ENCODE measurements at regions not wholly inside any gene's neighbourhood (a gene's known extent, or its start where the extent isn't known, plus 50 kb on each side); places are given as distances from the start of the nearest gene placed in this dataset.
"Not testable (repeated sequence)": the region's sequence is repeated elsewhere in the genome, so short reads cannot be mapped to it uniquely, and the experiment has no call there.

DNA sequence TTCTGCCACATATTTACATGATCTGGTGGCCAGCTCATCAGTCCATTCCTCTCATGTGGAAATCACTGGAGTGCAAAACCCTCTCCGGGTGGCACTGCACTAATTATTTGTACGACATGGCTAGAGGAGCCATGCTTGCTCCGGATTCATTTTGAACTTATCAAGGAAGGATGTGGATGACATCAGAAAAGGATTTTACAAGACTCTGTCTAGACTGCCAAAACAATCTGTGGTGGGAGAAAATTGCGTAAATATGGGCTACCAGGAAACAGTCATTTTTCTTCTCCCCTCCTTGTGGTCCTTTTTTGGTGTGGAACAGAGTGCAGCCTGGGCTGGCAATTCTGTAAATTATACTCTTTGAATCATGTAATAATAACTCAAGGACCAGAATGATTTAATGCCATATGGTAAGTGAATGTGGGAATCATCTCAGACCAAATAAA, 123.4 kb upstream of the IFNE start:
- DNase-seq = peak; percentile 83

DNA sequence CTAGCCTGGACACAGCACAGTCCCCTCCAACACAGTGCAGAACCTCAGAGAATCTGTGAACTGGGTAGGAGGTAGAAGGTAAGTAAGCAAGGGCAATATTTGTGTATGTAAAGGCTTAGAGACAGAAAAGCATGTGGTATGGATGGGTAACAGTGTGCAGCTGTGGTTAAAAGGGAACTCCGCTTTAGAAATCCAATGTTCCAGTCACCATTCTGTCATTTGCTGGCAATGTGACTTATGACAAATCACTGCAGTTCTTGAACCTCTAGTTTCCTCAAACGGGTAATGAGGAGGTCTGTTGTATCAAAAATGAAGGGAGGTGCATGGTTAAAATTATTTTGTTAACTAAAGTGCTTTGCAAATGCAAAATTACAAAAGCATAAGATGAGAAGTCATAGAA, 125.5 kb upstream of the IFNE start:
- DNase-seq = no peak

DNA sequence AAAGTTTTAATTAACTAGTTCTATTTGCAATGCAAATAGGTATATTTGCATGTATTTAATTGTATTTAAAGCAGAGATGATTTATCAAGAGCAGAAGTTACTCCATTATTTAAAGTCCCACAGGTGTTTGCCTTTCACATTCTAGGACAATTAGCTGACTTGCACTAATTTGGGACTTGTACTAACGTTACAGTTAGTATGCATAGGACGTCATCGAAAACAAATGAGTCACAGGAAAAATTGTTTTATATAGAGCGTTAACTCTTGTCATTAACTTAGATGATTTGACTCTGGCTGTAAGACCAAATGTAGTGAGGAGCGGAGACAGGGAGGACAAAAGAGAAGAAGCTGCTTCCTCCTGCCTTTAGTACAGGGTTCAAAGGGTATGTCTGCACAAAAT, 126.1 kb upstream of the IFNE start:
- no peak for DNase-seq

DNA sequence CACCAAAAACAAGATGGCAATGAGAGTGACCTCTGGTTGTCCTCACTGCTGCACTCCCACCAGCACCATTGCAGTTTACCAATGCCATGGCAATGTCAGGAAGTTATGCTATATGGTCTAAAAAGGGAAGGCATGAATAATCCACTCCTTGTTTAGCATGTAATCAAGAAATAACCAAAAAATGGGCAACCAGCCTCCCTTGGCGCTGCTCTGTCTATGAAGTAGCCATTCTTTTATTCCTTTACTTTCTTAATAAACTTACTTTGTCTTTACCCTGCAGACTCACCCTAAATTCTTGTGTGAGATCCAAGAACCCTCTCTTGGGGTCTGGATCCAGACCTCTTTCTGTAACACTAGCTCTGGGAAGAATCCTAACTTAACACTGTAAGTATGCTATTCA, 127.4 kb upstream of the IFNE start:
- no peak for DNase-seq

DNA sequence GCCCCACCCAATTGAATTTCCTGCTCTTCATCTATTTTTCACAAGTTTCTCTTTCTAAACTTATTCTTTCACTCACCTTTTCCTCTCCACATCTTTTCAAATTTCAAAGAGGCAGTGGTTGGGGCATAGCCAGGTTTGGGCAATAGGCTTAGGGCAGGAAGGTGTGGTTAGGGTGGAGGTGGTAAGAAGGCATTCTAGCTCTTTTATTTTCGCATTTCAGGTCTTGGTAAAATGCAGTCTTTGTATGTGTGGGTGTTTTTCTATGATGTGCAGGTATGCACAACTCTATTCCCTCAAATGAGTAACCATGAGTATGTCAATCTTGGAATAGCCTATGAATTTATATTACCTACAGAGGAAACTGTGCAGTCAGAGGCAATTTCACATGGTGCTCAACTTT, 129.8 kb upstream of the IFNE start:
- no peak for DNase-seq

DNA sequence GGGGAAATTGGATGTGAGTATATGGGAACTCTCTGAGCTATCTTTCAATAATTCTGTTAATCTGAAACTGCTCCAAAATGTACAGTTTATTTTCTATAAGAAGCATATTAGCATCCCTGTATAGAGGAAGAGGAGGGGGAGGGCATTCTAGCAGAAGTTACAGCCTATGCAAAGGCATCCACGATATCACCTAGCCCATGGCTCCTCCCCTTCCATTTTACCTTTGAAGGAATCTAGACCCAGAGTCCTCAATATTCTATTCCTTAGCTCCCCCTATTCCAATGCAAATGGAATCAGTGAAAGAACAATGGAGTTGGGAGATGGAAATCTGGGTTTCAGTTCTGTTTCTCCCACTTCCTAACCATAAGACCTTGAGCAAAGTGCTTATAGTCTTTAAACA, 132.9 kb upstream of the IFNE start:
- no peak for DNase-seq

DNA sequence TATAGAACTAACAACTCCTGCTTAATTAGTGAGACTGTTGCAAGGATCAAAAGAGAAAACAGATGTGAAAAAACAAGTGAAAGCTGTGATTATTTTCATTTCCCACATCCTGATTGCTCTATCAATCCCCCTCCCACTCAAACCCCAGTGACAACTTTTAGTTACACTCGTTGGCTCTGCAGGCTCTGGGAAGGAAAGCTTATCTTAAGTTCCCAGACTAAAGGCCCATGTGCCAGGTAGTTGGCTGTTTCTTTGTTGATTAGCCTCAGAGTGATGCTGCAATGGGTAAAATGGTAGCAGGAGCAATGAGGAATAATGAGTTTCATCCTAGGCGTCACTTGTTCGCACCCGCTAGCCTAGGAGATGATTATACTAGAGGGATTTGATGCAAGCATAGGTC, 133.3 kb upstream of the IFNE start:
- no peak for DNase-seq

DNA sequence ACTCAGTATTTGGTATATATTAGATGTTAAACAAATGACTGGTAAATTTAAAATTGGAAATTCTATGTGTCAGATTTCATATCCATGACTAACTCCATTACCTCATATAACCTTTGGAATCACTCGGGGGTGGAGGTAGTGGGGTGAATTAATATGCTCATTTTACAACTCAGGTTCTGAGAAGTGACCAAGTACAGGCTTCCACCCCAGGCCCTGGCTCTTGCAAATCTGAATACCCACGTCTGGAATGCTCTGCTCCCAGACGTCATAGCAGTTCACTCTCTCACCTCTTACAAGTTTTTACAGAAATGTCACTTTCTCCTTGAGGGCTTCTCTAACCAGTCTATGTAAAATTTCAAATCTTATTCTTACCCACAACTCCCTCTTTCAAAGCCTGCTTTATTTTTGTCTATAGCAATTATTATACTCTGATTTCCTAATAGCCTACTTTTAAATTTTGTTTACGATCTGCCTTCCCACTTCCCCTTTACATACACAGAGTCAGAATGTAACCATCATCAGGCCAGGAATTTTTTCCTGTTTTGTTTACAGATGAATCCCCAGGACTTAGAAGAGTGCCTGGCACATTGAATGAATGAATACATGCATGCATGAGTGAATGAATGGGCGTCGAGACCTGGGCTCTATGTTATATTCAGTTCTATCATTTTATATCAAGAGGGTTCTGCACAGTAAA, 134.1 kb upstream of the IFNE start:
- DNase-seq = peak; percentile 83

DNA sequence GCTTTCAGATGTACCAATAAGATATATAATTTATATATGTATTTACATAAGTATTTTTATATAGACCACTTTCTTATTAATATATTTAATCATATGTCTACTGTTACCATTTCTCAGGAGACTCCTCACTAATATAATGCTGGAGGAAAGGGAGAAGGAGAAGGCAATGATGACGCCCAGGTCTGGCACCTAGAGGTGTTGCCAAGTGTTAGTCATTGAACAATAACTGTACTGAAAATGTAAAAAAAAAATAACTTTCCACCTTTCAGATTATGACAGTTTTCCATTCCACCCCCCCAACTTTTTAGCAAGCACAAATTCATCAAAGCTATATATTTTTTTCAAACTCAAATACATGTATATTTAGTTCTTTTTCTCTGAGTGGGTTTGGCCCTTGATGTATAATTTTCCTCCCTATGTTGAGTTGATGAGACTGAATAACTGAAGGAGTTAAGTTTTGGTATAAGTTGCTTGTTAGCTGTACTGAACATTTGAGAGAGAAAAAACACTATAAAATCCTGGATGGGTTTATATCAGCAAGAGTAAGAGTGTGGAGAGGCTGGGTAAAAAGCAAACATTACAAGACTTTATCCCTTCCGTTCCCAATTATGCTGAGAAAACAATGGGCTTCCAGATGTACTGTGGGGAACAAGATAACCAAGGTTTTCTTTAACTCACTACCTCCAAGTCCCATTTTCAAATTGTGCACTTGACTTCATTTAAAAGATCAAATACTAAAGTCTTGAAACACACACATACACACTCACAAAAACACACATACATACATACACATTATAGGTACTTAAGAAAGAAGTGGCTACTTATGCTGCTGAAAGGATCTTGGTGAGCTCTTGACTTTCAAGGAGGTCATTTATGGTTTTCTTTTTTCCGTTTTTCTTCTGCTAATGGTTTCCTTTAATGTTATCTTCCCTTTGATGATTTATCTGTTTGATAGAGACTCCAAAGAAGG, 142.8 kb upstream of the IFNE start:
- DNase-seq = no peak

DNA sequence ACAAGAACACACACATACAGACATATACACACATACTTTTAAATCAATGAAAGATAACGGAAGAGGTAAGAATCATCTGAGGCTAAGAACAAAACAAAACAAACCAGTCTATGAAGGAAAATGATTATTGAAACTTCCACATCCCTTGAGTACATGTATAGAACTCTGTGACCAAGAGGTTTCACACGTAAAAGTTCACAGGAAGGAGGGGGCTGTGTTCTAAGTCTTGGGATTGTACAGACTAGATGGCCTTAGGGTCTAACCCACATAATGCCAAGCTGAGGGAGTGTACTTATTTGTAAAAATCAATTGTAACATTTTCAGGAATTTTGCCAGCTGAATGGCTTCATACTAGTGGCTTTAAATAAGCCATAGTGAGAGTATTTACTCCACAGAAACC, 144.4 kb upstream of the IFNE start:
- DNase-seq = no peak

DNA sequence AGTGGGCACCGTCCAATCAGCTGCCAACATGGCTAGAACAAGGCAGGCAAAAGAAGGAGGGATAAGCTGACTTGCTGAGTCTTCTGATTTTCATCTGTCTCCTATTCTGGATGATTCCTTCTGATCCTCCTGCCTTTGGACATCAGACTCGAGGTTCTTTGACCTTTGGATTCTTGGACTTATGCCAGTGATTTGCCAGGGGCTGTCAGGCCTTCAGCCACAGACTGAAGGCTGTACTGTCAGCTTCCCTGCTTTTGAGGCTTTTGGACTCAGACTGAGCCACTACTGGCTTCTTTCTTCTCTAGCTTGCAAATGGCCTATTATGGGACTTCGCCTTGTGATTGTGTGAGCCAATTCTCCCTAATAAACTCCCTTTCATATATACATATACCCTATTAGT, 146.8 kb upstream of the IFNE start:
- DNase-seq = not testable (repeated sequence)

DNA sequence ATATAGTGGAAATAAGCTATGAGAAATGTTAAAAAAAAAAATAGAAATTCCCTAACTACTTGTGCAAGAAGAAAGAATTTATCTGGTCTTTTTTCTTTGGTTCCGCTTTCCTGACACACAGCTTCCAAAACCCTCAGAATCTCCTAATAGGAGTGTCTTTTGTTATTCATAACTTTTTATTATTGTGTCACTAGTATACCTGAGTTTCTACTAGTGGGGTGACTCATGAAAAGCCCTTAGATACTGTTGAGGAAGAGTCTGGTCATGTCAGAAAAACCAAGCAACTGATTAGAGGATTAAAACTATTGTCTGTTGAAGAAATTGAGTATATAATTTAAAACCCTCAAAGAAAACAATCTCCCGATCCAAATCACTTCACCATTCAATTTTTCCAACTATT, 152.8 kb upstream of the IFNE start:
- no peak for DNase-seq

DNA sequence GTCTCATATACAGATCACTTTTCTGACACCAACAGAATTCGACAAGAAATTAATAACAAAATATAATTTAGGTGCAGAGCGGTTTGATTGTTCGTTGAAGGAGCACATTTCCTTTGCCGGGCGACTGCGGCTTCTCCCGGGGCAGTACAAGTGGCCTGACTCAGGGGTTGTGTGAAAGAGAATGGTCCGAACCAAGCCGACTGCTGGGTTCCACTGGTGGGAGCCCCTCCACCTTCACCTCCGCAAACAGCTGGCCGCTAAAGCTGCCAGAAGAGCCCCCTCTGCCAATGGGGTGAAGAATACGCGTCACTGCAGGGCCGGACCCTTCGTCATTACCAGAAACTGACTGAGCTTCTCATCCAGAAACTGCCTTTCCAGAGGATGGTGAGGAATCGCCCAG, 156.0 kb upstream of the IFNE start:
- no peak for DNase-seq

DNA sequence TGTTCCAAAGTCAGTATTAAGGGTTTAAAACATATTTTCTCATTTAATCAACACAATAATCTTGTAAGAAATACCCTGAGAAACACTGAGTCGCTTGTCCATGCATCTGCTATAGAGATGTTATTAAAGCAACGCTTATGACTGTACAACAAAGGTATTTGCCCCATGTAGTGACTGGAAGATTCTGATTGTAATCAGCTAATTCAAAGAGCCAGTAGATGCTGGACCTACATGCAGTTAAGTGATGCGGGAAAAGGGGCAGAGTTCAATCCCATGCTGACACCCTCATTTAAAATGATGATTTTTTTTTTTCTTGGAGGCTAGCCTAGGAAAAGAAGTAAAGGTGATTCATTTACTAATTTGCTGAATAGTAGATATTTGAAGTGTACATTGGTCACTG, 149.3 kb upstream of the MTAP start:
- peak; percentile 47 for DNase-seq

DNA sequence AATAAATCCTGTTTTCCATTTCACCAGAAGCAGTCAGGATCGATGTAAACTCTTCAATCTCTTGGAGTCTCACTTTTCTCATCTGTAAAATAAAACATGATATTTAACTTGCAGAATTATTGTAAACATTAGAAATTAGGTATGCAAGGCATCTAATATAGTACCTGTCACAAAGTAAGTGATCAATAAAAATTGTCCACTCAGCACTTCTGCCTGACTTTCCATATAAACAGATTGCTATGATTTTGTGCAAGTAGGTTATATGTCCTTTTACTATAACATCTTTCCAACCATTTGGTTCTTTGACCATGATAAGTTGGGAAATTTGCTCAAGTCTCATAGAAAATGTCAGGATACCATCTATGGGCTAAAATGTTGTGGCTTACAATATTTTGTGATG, 148.8 kb upstream of the MTAP start:
- DNase-seq = no peak

DNA sequence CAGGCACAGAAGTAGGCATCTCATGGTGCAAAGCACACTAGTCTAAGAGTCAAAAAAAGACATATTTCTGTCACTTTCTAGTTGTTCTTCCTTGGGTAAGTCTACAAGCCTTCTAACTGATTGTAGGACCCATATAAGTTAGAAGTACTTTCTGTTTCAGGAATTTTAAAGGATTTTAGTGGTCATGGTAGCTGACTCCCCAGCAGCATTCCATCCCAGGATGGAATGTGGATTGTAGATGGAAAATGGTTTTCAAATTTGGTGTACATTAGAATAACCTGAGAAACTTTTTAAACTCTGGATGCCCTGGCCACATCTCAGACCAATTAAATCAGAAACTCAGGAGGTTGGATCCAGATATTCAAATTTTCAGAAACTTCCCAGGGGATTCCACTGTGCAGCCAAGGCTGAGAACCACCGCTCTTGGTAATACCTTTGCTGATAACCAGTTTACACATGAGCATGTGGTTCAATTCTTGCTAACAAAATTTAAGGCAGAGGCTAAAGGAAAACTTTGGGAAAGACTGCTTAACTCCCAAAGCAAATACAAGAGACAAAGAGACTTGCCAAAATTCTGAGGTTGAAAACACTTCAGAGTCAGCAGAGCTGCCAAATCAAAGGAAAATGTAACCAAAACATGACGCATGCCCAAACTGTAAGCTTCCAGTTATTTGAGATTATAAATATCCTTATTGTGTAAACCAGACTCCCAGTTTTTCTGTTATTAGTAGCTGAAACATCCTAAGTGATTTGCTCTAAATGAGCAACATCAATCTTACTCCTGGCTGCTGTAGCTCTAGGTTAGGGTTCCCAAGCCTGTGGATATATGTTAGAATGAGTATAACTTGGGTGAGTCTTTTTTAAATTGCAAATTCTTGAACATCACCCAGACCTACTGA, 145.4 kb upstream of the MTAP start:
- DNase-seq = peak; percentile 82

DNA sequence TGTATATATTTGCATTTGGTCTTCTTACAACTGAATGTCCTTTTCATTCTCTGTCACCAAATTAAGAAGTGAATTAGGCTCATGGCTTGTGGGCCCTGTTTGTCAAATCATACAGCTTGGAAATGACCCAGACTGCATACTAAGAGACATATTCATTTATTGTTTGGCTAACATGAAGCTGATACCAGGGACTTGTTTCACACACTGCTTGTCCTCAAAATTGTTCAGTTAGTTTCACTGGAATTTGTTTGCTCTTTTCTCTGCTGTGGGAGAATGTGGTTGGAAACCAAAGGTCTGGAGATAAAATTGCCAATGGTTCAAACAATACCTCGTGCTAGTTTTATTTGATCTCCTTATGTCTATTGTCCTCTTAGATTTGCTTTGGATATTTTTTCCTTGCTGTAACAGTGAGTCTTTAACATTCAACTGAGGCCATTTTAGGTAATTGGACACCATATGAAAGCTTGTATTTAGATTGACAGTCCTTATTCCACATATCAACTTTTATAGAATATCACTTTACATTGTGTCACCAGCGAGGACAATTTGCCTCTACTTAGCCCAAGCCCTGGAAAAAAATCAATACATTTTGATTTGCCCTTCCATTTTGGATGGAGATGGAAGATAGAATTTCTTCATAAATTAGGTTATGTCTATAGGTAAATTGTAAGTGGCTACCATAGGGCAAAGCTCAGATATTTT, 144.3 kb upstream of the MTAP start:
- peak; percentile 61 for DNase-seq

DNA sequence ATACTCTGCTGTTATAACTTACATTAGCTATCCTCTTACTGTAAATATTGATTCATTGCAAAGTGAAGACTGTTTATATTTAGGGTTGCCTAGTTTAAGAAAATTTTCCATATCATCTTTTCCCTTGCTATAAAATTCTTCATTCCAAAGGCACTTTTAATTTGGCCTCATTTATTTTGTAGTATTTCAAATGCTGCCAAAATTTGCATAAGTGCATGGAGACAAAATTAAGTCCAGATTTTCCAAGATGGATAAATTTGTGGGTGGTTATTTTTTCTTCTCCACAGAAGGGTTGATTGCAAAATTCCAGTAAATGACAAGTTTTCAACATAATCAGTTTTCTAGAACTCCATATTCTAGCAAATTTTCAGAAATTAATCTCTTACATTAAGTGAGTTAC, 141.5 kb upstream of the MTAP start:
- no peak for DNase-seq

DNA sequence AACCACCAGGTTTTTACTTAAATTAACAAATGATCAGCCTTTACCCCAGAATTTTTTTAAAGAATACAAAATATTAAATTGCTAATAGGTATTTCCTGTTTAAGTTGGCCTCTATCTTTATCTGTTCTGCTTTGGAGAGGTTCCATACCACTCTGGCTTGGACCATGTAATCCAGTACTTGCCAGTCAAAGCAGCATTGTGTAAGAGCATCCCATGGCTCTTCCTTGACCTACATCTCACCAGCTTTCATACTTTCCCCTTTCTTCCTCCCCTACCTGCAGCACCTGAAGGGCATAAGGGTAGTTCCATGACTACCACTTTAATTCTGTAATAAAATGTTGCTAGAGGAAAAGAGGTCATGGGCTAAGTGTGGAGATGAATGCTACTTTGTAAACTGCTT, 140.8 kb upstream of the MTAP start:
- no peak for DNase-seq

DNA sequence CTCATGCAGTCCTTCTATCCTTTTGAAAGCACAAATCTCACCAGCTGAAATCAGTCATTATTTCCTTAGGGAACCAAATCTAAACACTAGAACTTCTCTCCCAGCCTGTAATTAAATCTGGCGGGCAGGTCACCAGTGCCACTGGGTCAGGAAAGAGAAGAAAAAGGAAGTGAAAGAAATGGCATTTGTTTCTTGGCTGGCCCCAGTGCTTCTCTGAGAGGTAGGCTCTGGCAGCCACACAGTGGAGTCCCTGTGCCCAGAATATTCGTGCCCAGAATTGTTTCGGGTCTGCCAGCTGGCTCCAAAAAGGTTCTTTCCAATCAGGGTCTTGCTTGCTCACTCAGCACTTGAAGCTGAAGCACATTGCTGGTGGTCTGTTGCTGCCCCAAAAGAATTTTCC, 133.9 kb upstream of the MTAP start:
- no peak for DNase-seq

DNA sequence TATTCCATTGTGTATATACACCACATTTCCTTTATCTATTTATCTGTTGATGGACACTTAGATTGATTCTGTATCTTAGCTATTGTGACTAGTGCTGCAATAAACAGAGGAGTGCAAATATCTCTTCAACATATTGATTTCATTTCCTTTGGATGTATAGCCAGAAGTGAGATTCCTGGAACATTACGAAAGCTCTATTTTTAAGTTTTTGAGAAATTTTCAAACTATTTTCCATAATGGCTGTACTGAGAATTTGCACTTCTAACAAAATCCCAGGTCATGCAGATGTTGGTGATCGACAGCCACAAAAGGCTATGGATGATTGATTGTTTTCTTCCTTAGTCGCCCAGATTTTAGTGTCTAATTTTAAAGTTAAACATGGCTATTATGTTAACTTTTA, 132.7 kb upstream of the MTAP start:
- no peak for DNase-seq

DNA sequence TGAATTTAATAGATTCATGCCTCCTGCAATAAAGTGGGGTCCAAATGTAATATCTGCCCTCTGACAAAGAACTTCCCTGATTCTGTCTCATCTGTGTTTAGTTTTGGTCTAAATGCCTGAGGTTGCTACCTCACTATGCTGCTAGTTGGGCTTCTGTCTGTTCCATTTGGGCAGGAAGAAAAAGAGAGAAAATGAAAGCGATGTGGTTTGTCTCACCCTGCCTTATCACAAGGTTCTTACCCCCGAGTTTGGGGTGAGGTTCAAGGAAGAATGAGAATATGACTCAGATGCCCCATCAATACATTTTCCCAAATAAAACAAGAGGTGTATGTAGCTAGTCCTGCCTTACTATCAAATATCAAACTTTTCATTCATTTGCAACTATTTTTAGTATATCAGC, 132.1 kb upstream of the MTAP start:
- no peak for DNase-seq

All from fibroblast of skin of scalp (primary cell).